GM21381 (cell line): ENCODE measurements at regions not wholly inside any gene's neighbourhood (a gene's known extent, or its start where the extent isn't known, plus 50 kb on each side); places are given as distances from the start of the nearest gene placed in this dataset.

Source experiments
- ATAC-seq: cut with Tn5 transposase; IDR thresholded peaks from one replicate; pipeline ENCODE4 v1.9.1; 2021; ENCODE audit warnings: mild to moderate bottlenecking, moderate library complexity; ENCODE audit not compliant: unreplicated experiment

DNA sequence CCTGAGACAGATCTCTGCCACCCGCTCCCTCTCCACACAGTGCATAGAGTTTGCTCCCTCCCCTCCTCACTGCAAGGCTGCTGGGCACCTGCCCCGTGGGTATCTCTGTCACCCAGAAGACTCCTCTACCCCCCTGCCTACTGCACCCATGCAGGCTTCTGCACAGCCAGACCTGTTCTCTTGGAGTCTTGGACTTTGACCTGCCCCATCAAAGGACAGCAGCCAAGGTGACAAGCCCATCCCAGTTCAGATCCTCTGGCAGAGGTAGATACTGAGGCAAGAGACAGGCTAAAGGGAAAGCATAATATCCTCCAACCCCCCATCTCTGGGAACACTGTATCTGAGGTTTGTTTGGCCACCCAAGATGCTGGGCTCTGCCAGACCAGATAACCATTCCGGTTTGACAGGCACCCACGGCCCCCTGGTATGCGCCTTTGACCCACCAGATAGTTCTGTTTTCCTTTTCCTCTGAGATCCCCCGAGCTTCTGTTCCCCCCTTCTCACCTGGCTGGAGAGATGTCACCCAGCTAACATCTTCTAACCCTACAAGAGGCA is 239.6 kb downstream of the SOX9 start:
- ATAC-seq = no peak

DNA sequence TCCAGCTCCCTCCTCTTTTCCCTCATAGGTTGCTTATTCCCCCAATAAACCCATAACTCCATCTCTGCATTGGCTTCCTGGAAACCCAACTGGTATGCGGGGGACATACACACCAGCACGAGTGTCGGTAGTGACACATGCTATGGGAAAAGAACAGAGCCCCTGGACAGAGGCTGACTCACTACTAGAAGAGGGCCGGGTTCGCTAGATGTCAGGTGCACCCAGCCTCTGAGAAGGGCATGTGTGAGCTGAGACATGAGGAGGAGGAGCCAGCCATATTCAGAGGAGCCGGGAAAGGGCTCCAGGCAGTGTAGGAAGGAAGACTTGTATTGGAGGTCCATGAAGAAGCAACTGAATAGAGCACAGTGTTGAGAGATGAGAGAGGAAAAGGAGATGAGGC is 241.1 kb downstream of the SOX9 start:
- ATAC-seq = no peak

DNA sequence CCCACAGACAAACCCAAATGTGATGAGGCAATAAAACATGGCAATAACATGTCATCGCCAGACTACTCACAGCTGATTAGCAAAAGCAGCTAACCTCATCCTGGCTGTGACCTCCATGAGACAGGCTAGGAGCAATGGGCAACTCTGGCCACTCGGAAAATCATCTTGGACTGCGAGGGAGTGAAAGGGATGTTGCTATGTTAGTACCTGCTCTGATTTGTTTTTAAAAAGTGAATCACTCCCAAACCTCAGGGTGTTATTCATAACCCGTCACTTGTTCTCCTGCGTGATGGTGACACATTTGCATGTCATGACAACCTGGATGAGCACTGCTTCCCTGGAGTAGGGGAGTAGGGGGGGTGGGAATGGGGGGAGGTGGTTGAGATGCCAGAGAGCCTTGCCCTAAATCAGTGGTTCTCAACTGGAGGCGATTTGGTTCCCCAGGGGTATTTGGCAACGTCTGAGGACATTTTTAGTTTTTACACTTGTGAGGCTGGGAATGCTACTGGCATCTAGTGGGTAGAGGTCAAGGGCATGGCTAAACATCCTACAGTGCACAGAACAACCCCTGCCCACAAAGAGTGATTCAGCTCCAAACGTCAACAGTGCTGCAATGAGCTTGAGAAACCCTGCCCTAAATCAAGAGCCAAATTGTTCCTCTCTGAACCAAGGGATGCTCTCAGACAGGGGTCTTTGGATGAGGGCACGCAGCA is 241.7 kb downstream of the SOX9 start:
- ATAC-seq = no peak

DNA sequence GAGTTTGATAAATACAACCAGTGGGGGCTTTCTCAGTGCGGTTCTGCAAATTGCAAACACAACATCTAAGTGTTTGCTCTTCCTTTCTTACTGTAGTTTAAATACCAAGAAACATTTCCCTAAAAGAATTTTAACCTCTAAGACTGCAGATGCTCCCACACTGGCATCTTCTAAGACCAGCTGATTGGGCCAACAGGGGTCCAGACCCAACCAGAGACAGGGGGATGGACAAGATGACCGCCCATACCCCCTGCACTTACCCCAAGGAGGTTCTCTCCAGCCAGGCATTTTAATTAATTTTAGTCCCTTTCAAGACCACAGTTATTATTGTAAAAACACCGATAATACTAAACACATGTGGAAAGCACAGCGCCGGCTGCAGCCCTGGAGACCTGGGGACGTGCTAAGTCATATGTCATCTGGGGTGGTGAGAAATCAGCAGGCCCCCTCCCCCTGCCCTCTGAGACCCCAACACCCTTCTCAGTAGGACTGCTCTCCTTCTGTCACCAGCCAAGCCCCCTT is 242.3 kb downstream of the SOX9 start:
- ATAC-seq = no peak

DNA sequence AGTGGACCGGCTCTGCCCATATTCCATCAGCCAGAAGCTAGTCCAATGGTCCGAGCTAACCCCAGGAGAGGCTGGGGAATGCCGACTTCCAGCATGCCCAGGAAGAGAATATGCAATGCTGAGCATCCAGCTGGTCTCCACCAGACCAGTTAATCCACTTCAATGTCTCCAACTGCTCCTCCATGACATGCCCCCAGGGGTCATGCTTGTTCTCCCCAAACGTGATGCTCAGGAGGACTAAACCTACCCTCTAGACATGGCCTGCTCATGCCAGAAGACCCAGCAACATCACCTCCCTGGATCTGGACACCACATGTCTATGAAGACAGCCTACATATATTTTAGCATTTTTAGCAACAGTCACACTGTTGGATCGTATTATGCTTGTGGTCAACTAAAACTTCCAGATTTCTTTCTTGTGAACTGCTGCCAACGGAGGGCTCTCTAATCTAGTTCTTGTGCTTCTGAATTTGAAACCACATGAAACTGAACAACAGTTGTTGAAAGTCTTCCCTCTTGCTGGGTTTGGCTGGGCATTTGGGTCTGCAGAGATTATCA is 245.1 kb downstream of the SOX9 start:
- ATAC-seq = no peak

DNA sequence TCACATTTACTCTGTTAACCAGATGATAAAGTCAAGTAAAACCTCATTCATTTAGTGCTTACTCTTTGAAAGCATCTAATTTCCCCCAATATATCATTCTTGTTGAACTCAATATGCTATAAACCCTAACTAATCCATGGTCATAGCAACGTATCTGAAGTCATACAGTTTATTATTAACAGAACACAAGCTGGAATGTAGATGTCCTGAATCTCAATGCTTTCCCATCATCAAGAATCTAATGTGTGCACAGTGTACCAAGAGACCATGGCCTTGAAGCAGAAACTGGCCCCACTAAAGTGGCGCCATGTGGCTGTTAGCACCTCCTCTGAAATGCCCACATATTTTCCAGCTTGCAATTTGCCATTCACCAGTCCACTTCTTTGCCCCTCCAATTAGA is 245.8 kb downstream of the SOX9 start:
- ATAC-seq = no peak

DNA sequence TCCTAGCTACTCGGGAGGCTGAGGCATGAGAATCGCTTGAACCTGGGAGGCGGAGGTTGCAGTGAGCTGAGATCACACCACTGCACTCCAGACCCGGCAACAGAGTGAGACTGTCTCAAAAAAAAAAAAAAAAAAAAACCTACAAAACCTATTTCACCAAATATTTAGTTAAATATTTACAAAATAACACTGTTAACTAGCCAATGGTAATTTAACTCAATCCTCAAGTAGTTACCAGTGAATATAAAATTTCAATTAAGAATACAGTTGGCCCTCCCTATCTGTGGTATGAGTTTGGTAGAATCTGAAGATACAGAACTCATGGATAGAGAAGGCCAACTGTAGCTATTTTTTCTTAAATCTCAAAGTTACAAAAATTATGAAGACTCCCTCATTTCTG is 247.4 kb downstream of the SOX9 start:
- ATAC-seq = no peak

DNA sequence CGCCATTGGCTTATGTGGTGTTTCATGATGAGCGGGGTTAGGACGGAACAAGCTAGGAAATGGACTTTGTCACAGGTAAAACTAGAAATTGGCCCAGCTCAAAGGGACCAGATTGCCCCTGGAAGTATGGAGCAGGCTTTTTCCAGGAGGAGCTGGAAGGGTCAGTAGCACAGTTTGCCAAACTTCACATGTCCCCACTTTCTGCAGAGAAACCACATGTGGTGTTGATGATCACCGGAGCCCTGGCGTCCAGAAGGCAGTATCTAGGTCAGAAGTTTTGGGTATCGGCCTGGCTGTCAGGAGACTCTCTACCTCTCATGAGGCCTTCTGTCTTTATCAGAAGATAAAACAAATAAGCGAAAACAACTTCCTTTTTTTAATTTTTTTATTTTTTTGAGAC is 248.5 kb downstream of the SOX9 start:
- no peak for ATAC-seq

DNA sequence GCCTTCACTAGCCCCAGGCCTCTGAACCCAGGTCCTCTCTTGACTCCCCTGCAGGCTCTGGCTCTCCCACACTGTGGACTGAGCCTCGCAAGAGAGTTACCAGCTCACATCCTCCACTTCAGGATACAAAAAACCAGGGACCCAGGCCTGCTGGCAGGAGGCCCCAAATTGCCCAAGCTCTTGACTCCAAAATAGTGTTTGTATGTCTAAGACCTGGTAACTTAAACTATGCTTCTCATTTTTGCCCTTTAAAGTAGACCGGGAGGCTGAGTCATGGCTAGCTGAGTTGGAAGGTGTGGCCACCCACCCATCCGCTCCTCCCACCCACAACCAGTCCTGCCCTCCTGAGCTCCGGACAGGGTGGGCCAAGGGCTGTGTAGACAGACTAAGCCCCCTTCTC is 250.0 kb downstream of the SOX9 start:
- ATAC-seq = no peak

DNA sequence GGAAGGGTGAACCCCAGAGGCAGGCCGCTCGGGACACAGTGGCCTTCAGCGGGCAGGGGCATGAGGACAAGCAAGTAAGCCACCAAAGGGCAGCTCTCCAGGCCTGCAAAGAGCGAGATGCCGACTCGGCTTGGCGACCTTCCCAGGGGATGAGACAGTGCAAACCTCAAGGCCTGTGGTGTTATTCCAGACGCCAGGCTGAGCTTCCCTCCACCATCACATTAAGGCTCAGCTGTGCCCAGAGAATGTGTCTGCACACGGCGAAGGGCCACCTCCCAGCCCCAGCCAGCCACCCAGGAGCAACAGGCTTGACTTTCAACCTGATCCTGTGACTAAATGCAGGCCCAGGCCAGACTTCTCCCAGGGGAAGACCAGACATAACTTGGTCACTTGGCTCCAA is 251.4 kb downstream of the SOX9 start:
- no peak for ATAC-seq

DNA sequence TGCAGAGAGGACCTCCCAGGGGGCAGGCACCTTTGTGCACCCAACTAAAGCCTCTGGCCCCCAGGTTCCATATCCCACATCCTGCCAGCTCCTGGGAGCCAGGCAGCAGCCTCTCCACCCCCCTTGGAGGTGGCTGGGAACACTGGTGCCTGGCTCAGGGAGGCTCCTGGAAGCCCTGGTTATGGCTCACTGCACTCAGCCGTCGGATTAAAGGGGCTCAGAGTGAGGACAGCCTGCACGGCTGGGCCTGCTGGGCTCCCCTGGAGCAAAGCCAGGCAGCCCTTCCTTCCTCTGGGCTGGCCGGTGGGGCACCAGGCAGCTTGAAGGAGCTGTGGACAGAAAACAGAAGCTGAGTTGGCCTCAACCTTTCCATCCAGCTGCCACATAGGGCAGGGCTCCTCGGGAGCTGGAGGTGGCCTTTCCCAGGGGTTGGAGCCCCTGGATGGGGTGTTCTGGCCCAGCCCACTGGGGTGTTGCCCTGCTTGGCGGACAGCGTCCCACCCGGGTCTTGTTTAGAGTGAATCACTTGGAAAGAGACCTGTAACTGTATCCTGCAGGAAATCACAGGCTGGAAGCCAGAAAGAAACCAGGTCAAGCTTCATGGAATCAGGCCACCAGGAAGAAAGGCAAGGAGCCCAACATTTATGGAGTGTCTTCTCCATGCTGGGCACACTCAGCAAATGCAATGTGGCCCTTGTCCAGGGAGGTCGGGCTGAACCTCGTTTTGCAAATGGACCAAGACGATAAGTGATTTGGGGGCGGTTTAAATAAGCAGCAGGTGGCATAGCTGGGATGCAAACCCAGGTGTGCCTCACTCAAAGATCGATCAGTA is 253.3 kb downstream of the SOX9 start:
- no peak for ATAC-seq

DNA sequence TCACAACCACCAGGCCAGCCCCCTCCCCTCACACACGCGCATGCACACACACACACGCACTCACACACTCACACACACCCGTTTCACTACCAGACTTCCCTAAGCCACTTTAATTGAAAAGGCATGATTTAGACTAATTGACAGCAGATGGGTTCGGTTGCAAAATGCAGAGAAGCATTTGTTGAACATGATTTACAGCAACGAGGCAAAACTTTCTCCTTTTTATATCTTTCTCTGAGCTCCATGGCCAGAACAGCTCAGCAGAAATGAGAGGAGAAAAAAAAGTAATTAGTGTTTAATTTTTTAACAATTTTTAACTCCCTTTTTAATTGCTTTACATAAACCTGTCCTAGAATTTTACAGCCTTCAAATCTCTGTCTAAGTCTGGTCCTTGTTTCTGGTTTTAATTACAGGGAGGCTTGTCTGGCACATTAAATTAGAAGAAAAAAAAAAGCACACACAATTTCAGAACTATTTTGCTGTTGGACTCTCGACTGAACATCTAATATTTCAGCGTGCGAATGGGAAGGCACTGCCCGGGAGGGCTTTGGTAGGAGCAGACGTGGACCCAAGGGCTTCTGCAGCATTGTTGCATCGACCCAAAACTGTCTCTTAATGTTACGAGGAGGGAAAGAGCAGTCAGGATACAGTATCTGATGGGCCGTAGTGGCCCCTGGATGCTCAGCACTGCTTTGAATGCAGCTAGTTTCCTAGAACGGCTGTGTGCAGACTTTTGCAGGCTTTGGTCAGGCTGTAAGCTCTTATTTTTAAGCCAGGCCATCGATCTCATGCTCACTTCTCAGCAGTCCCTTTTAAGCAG is 255.9 kb downstream of the SOX9 start:
- ATAC-seq = no peak

DNA sequence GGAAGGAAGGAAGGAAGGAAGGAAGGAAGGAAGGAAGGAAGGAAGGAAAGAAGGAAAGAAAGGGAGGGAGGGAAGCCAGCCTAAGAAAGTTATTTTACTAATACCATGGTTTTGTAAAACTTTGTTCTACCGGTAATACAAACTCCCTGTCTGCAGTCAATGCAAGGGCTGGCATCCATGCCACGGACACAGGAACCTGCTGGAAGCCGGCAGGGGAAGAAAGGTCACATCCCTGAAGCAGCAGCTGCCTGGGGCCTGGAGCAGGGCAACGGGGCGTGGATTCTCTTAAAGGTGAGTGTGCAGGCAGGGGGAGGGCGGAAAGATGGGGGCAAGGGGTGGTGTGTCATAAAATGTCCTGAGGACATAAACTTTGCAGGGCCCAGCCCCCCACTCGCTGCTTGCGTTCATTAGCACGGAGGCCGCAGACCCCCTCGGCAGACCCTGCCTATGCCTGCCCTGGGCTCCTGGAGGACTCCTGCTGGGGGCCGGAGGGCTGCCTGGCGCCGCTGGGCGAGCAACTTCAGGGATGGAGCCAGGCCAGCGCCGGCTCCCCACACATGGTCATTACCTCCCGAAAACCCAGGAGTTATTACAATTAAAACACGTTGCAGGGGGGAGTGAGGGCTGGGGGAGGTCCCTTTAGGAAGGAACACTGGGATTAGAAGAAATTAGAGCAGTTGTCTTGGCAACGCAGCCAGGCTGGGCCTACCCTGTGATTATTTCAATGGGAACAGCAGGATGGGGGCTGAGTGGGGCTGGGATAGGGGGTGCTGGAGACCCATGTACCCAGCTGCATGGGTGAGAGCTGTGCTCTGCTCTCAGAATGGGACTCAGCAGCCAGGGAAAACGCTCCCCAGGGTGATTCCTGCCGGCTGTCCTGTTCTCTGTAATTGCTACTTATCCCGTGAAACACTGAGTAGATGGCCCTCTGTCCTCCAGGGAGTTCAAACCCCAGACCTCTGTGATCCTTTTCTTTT is 257.9 kb downstream of the SOX9 start:
- no peak for ATAC-seq

DNA sequence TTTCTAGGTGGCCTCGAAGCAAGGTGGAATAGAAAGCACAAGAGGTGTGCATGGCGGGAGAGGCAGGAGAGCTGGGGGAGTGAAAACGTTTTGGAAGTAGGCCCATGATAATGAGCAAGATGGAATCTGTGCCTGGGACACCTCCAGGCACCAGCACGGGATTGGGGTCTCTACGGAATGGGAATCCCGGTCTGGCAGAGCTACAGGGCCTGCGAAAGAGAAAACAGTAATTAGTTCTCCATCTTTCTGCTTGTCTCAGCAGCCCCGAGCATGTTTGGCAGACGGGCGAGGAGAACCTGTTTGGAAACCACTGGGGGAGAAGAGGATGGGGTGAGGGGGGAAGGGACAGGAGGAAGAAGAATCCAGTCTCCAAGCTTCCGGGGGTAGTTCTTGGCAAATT is 258.7 kb downstream of the SOX9 start:
- ATAC-seq = no peak

DNA sequence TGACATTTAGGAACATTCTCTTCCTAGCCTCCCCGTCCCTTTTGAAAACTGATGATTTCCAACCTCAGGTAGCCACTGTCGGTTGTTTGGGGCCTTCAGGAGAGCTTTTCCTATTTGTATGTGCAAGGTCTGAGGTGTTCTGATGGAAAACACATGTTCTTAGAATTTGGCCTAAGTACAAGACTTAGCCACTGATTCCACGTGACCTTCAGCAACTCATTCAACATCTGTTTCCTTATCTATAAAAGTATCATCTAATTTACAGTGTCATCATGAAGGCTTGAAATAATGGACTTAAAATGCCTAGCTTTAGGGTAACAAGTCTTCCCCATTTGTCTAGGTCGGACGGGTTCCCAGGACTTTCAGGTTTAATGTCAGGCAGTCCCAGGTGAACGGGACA is 259.3 kb downstream of the SOX9 start:
- no peak for ATAC-seq

DNA sequence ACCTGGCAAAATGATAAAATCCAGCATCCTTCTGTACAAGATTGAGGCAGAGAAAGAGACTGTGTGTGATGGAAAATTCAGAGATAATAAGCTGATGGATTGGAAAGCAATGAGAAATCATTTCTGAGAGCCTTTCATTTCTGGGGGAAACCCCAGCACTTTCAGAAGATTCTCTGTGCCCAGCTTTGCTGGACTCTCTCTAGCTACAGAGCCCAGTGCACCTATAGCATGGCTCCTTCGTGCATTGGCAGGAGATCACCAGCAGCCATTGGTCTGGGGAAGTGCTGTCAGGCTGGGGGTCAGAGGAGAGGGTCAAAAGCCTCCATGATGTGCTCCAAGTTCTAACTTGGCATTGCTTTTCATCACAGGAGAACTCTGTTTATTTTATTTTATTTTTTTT is 259.9 kb downstream of the SOX9 start:
- no peak for ATAC-seq

DNA sequence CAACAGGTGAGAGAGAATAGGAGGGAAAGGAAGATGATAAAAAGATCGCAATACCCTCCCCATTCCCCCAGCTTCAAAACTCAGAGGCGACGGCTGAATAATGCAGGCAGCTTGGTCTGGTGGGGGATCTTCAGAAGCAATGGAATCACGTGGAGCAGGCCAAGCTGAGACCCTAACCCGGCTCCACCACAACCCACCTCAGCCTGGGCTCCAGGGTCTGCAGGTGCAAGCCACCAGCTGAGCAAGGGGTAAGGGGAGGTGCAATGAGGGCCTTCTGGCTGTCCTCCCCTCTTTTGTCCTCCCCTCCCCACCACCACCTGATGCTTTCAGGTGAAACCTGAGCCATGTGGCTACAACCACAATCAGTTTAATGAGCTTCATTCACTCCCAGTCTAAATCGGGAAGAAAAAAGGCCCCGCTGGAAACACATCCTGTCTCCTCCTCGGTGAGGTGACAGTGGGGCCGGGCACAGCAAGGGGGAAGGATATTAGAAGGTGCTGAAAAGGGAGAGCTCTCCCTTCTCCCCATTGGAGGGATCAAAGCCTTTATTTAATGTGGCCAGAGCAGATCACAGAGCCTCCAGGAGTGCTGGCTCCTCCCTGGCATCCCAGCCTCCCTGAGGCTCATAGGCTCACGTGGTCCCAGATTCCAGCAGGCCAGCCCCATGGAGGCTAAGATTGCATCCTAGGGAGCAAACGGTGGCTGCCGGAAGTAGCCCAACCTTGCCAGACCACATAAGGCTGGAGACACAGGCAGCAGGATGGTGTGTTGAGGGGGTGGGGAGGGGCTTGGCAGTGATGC is 261.0 kb downstream of the SOX9 start:
- ATAC-seq = no peak

DNA sequence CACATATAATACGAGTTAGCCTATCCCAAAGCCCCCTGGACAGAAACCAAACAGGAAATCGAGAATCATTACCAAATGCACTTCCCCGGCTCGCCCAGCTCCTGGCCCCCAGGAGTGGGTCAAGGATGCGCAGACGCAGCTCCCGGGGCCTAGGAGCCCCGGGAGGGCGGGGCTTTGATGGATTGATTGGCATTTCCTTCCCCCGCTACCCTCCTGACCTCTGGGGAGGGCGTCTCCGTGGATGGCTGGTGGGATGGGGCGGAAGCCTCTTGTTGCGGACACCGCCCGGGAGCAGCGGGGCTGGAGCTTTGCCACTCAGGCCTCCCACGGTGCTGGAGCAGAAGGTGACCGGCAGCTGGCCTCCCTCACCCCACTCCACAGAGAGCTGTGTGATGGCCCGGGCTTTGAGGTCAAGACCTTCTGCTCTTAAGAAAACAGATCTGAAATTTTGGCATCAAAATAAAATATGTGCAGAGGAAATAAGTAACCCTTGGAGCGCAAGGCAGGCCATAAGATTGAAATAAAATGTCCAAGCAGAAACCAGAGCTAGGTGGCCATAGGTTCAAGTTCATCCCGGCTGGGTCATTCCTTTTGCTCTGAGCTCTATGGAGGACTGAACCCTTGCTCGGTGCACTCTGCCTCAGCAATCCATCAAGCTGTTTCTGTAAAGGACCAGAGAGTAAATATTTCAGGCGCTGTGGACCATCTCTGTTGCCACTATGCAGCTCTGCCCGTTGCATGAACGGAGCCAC is 262.3 kb downstream of the SOX9 start:
- no peak for ATAC-seq
